Activated CD8-positive, alpha-beta memory T cell treated with anti-CD3 and anti-CD28 coated beads, Interleukin-2, amount 10 ng/mL, durations not matched to agents 7 days and 5 days (primary cell): ENCODE measurements at regions not wholly inside any gene's neighbourhood (a gene's known extent, or its start where the extent isn't known, plus 50 kb on each side); places are given as distances from the start of the nearest gene placed in this dataset.
"Not testable (repeated sequence)": the region's sequence is repeated elsewhere in the genome, so short reads cannot be mapped to it uniquely, and the experiment has no call there.

Experiments
- ATAC-seq: fragments of 150-1000 bp; cut with Tn5 transposase; one replicate; pipeline ENCODE4 v1.10.0; 2021; ENCODE audit warnings: moderate library complexity
- CTCF ChIA-PET: fragments of 350-600 bp; sonication (Branson Sonifier 250); formaldehyde crosslinking; loops from one replicate; lab custom pipeline; 2021; ENCODE audit warnings: antibody characterized with exemption; lab: Charles Lee
- DNase-seq: peaks from one replicate; pipeline ENCODE4 v3.0.0-alpha.2; 2020
- H3K27ac Mint-ChIP-seq: one replicate; pipeline ENCODE4 v1.8.0; 2021; ENCODE audit warnings: mild to moderate bottlenecking, mixed read lengths
- H3K27me3 Mint-ChIP-seq: one replicate; pipeline ENCODE4 v1.8.0; 2021; ENCODE audit warnings: mixed read lengths
- H3K36me3 Mint-ChIP-seq: one replicate; pipeline ENCODE4 v1.8.0; 2021; ENCODE audit warnings: mild to moderate bottlenecking, mixed read lengths
- H3K4me1 Mint-ChIP-seq: one replicate; pipeline ENCODE4 v1.8.0; 2021; ENCODE audit warnings: mixed read lengths
- H3K4me3 Mint-ChIP-seq: one replicate; pipeline ENCODE4 v1.8.0; 2021; ENCODE audit warnings: mild to moderate bottlenecking, moderate library complexity, mixed read lengths
- H3K9me3 Mint-ChIP-seq: one replicate; pipeline ENCODE4 v1.8.0; 2022; ENCODE audit warnings: low read depth, mixed read lengths

GRCh38 chr1:103949779-103950178 is 200.1 kb downstream of the AMY1C start:
- H3K4me1 Mint-ChIP-seq, result no peaks in the 10 kb centered on the region
- H3K27me3 Mint-ChIP-seq, result no peaks in the 10 kb centered on the region
- H3K36me3 Mint-ChIP-seq, result no peaks in the 10 kb centered on the region
- no peak overlapping the region for H3K4me3 Mint-ChIP-seq
- ATAC-seq (no peak), DNase-seq (no peak)
- H3K27ac Mint-ChIP-seq, result no peak overlapping the region
- no peaks in the 10 kb centered on the region for H3K9me3 Mint-ChIP-seq
- CTCF ChIA-PET, result no interaction called here

DNA sequence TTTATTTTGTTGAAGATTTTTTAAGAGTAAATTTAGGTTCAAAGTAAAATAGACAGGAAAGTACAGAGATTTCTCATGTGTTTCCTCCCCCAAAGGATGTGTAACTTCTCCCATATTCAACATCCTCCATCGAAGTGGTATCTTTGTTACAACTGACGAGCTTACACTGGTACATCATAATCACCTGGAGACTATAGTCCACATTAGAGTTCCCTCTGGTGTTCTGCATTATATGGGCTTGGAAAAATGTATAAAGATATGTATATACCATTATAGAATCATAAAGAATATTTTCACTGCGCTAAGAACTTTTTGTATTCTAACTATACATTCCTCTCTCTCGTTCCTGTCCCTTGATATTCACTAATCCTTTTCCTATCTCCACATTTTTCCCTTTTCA is 203.7 kb downstream of the AMY1C start:
- CTCF ChIA-PET, result no interaction called here
- ATAC-seq (no peak), DNase-seq (no peak)
- Mint-ChIP-seq H3K27ac (no peak overlapping the region), H3K9me3 (no peaks in the 10 kb centered on the region), H3K4me1 (no peaks in the 10 kb centered on the region), H3K4me3 (no peak overlapping the region), H3K36me3 (no peaks in the 10 kb centered on the region), H3K27me3 (no peaks in the 10 kb centered on the region)

- Mint-ChIP-seq H3K4me1 (no peaks in the 10 kb centered on the region), H3K9me3 (peaks cover 9% of the 10 kb centered on the region), H3K27me3 (no peaks in the 10 kb centered on the region), H3K4me3 (no peak overlapping the region), H3K27ac (no peak overlapping the region), H3K36me3 (no peaks in the 10 kb centered on the region)
- DNase-seq (no peak), ATAC-seq (no peak)
- CTCF ChIA-PET, result no interaction called here
Measured at GRCh38 chr1:103958699-103959098, 209.0 kb downstream of the AMY1C start.

- H3K27me3 Mint-ChIP-seq, result no peaks in the 10 kb centered on the region
- ATAC-seq (no peak), DNase-seq (no peak)
- peaks cover 9% of the 10 kb centered on the region for H3K9me3 Mint-ChIP-seq
- no peak overlapping the region for H3K4me3 Mint-ChIP-seq
- H3K36me3 Mint-ChIP-seq, result no peaks in the 10 kb centered on the region
- CTCF ChIA-PET, result no interaction called here
- H3K27ac Mint-ChIP-seq, result no peak overlapping the region
- H3K4me1 Mint-ChIP-seq, result no peaks in the 10 kb centered on the region
Measured at GRCh38 chr1:103959565-103959964, 209.9 kb downstream of the AMY1C start.

DNA sequence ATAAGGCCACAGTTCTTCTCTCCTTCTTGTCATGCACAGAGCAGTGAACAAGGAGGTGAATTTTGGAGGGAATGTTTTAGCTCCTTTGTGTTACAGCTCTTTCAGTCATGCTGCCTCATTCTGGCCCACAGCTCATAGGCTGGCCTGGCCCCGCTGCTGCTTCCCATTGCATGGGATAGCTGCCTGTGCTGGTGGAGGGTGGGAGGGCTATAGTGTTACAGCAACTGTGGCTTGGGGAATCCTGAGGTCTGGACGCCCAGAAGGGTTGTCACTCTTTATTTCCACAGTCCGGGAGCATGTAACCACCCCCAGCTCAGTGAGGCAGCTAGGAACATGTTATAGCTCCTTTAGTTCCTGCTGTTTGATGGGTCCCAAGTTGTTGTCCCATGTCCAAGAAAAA is 210.3 kb downstream of the AMY1C start:
- no peaks in the 10 kb centered on the region for H3K36me3 Mint-ChIP-seq
- no peak for DNase-seq
- CTCF ChIA-PET, result interaction anchor here (1.0 kb wide), 1 partner anchor 9 kb away, joined by 3 read pairs; no protein-coding TSS in a partner anchor
- peaks cover 9% of the 10 kb centered on the region for H3K9me3 Mint-ChIP-seq
- H3K27me3 Mint-ChIP-seq, result no peaks in the 10 kb centered on the region
- H3K4me3 Mint-ChIP-seq, result no peak overlapping the region
- H3K27ac Mint-ChIP-seq, result no peak overlapping the region
- no peaks in the 10 kb centered on the region for H3K4me1 Mint-ChIP-seq
- no peak for ATAC-seq

GRCh38 chr1:103960710-103961109 is 211.0 kb downstream of the AMY1C start:
- H3K36me3 Mint-ChIP-seq, result no peaks in the 10 kb centered on the region
- no peak overlapping the region for H3K27ac Mint-ChIP-seq
- CTCF ChIA-PET, result interaction anchor here (1.0 kb wide), 1 partner anchor 9 kb away, joined by 3 read pairs; no protein-coding TSS in a partner anchor
- ATAC-seq, result no peak
- no peak overlapping the region for H3K4me3 Mint-ChIP-seq
- no peaks in the 10 kb centered on the region for H3K27me3 Mint-ChIP-seq
- peaks cover 9% of the 10 kb centered on the region for H3K9me3 Mint-ChIP-seq
- no peak for DNase-seq
- H3K4me1 Mint-ChIP-seq, result no peaks in the 10 kb centered on the region

DNA sequence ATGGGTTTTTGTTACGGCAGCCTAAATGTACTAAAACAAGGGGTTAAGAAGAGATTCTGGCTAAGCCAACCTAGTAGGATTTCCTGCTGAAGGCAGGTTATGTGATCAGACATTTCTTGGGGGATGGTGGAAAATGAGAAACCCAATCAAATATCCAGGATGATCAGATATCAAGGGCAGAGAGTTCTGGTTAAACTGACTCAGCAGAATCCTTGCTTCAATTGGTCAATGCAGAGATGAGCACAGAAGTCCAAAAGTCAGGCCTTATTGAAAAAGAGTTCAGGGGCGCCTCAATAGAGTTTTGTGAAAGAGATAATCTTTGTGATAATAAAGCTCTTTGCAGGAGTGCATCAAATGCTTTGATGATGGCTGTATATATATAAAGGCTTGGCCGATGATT is 237.1 kb downstream of the AMY1C start:
- Mint-ChIP-seq H3K4me1 (no peaks in the 10 kb centered on the region), H3K27ac (no peak overlapping the region), H3K4me3 (no peak overlapping the region), H3K9me3 (peaks cover 6% of the 10 kb centered on the region), H3K27me3 (no peaks in the 10 kb centered on the region), H3K36me3 (no peaks in the 10 kb centered on the region)
- DNase-seq (no peak), ATAC-seq (no peak)
- CTCF ChIA-PET, result no interaction called here

DNA sequence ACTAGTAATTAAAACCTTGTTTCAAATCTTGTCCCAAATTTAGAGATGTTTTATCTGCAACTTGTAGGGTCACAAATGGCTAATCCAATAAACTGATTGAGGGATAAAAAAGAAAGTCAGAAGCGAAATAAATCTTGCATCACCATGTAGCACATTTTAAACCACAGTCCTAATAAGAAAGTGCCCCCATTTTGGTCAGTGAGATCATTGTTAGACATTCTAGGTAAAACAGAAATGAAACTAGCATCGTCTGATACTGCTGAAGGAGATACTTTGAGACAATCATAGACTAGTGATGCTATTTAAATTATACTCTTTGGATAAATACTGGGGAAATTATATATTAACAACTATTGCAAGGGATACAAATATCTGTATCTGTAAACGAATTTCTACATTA is 247.9 kb downstream of the AMY1C start:
- Mint-ChIP-seq H3K9me3 (no peaks in the 10 kb centered on the region), H3K27ac (no peak overlapping the region), H3K36me3 (no peaks in the 10 kb centered on the region), H3K27me3 (no peaks in the 10 kb centered on the region), H3K4me3 (no peak overlapping the region), H3K4me1 (no peaks in the 10 kb centered on the region)
- CTCF ChIA-PET, result no interaction called here
- ATAC-seq (no peak), DNase-seq (no peak)

- Mint-ChIP-seq H3K36me3 (no peaks in the 10 kb centered on the region), H3K27ac (no peak overlapping the region), H3K4me3 (no peak overlapping the region), H3K4me1 (no peaks in the 10 kb centered on the region), H3K9me3 (peaks cover 10% of the 10 kb centered on the region), H3K27me3 (no peaks in the 10 kb centered on the region)
- no peak for ATAC-seq
- no peak for DNase-seq
- CTCF ChIA-PET, result no interaction called here
Measured at GRCh38 chr1:104018922-104019674, 269.4 kb downstream of the AMY1C start.

DNA sequence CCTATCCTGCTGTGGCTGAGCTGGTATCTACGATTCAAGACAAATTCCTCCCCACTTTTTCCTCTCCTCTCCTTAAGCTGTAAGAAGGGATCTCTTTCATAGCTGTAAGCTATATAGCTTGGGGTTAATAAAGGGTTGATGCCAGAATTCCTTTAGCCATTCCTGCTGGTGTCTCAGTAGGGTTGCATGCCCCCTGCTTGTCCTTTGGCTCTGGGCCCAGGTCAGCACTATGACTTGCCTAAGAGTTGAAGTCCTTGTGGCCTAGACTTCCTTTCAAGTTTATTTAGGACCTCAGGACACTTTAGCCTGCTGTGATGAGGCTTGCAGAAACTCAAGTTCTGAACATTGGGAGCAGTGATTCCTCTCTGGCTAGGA is 270.0 kb downstream of the AMY1C start:
- Mint-ChIP-seq H3K4me3 (no peak overlapping the region), H3K36me3 (no peaks in the 10 kb centered on the region), H3K27ac (no peak overlapping the region), H3K9me3 (peaks cover 9% of the 10 kb centered on the region), H3K27me3 (no peaks in the 10 kb centered on the region), H3K4me1 (no peaks in the 10 kb centered on the region)
- CTCF ChIA-PET, result no interaction called here
- no peak for DNase-seq
- no peak for ATAC-seq

- Mint-ChIP-seq H3K27ac (no peak overlapping the region), H3K4me1 (no peaks in the 10 kb centered on the region), H3K9me3 (no peaks in the 10 kb centered on the region), H3K4me3 (no peak overlapping the region), H3K27me3 (no peaks in the 10 kb centered on the region), H3K36me3 (no peaks in the 10 kb centered on the region)
- CTCF ChIA-PET, result no interaction called here
- ATAC-seq (no peak), DNase-seq (no peak)
Measured at GRCh38 chr1:104028416-104029035, 278.8 kb downstream of the AMY1C start.

DNA sequence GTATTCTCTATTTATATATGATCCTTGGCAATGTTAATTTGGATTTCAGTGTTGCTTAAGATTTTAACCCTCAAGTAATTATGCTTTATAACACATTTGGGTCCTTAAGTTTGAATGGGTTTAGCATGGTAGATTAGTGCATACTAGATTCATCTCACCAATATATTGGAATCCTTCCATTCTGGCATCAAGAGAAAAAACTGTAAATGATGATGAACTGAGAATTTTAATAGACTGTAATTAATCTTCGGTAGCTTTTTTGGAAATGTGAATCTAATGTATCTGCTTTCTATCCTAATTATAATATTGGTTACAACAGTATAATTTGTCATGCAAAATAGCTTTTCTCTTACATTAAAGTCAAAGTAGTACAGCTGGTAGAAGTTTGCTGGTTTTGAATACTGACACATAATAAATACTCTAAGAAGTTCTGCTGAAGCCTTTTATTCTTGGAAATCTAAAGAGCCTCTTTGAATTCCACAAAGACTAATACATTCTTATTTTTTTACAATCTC is 279.8 kb downstream of the AMY1C start:
- Mint-ChIP-seq H3K36me3 (no peaks in the 10 kb centered on the region), H3K4me3 (no peak overlapping the region), H3K27ac (no peak overlapping the region), H3K9me3 (no peaks in the 10 kb centered on the region), H3K4me1 (no peaks in the 10 kb centered on the region), H3K27me3 (no peaks in the 10 kb centered on the region)
- no peak for DNase-seq
- CTCF ChIA-PET, result no interaction called here
- no peak for ATAC-seq

DNA sequence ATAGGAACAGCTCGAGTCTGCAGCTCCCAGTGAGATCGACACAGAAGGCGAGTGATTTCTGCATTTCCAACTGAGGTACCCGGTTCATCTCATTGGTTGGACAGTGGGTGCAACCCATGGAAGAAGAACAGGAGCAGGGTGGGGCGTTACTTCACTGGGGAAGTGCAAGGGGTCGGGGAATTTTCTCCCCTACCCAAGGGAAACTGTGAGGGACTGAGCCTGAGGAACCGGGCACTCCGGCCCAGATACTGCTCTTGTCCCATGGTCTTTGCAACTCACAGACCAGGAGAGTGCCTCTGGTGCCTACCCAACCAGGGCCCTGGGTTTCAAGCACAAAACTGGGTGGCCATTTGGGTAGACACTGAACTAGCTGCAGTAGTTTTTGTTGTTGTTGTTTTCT is 307.1 kb downstream of the AMY1C start:
- Mint-ChIP-seq H3K27ac (no peak overlapping the region), H3K4me3 (no peak overlapping the region)

DNA sequence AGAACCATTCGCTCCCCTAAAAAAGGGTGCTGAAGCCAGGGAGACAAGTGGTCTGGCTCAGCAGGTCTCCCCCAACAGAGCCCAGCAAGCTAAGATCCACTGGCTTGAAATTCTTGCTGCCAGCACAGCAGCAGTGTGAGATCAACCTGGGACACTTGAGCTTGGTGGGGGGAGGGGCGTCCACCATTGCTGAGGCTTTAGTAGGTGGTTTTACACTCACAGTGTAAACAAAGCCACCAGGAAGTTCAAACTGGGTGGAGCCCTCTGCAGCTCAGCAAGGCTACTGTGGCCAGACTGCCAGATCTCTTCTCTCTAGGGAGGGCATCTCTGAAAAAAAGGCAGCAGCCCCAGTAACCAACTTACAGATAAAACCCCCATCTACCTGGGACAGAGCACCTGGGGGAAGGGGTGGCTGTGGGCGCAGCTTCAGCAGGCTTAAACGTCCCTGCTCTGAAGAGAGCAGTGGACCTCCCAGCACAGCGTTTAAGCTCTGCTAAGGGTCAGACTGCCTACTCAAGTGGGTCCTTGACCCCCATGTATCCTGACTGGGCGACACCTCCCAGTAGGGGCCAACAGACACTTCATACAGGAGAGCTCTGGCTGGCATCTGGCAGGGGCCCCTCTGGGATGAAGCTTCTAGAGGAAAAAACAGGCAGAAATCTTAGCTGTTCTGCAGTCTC is 307.7 kb downstream of the AMY1C start:
- H3K4me1 Mint-ChIP-seq, H3K36me3 Mint-ChIP-seq, H3K9me3 Mint-ChIP-seq, CTCF ChIA-PET, H3K4me3 Mint-ChIP-seq, DNase-seq, H3K27ac Mint-ChIP-seq, ATAC-seq, H3K27me3 Mint-ChIP-seq: not testable (repeated sequence)

More for the DNA sequence above, 307.1 kb downstream of the AMY1C start:
- no peaks in the 10 kb centered on the region for H3K36me3 Mint-ChIP-seq
- no peak for ATAC-seq
- no peak for DNase-seq
- CTCF ChIA-PET, result no interaction called here
- H3K27me3 Mint-ChIP-seq, result no peaks in the 10 kb centered on the region
- peaks cover 5% of the 10 kb centered on the region for H3K9me3 Mint-ChIP-seq
- H3K4me1 Mint-ChIP-seq, result no peaks in the 10 kb centered on the region
